ENCODE measurements at regions not wholly inside any gene's neighbourhood (a gene's known extent, or its start where the extent isn't known, plus 50 kb on each side); places are given as distances from the start of the nearest gene placed in this dataset.

- no peak for TF ChIP-seq POLR2A (IDR thresholded peaks at IDR 0.05)
- no peak for TF ChIP-seq CTCF (IDR thresholded peaks at IDR 0.05)
These were observed 461.4 kb downstream of the SPATA31D1 start for GRCh38 chr9:82449986-82450385.

All from testis (tissue), 2 donors.